Stimulated activated CD4-positive, alpha-beta T cell treated with anti-CD3 and anti-CD28 coated beads, Interleukin-4, amount 100 ng/mL, for 24 hours (primary cell): ENCODE measurements at regions not wholly inside any gene's neighbourhood (a gene's known extent, or its start where the extent isn't known, plus 50 kb on each side); places are given as distances from the start of the nearest gene placed in this dataset.
"Not testable (repeated sequence)": the region's sequence is repeated elsewhere in the genome, so short reads cannot be mapped to it uniquely, and the experiment has no call there.

Experiments used
- DNase-seq: peaks from one replicate; pipeline ENCODE4 v3.0.0-alpha.2; 2020

DNA sequence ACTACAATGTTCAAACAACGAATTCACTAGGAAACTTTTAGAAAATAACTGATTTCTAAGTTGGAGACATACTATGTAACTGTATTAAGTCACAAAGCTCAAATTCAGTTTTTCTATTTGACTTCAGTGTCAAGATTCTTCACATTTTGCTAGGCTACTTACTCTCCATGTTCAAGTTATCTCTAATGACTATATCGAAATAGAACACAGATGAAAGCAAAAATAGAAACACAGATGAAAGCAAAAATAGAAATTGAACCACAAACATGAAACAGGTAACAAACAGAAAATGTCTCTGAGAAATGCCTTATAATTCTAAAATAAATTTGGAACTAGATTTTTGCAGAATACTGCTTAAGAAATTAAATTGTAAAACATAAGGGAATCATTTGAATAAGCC lies 113.5 kb downstream of the SPDYE17 start:
- DNase-seq, result not testable (repeated sequence)

DNA sequence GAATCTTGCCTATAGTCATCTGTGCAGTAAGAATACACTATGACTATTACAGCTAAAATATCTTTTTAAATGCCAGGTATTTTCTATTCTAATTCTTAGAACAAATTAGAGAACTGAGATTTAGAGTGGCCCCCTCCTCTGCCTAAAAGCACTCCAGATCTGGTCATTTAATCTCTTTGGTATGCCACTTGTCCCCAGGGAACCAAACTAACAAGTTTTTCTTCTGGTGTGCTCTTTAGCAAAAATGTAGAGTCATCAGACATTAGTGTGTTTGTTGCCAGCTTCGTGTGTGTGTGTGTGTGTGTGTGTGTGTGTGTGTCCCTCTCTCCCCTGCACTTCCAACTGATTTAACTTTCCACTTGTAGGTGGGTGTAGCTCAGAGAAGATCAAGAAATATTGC lies 117.8 kb downstream of the SPDYE17 start:
- not testable (repeated sequence) for DNase-seq

DNA sequence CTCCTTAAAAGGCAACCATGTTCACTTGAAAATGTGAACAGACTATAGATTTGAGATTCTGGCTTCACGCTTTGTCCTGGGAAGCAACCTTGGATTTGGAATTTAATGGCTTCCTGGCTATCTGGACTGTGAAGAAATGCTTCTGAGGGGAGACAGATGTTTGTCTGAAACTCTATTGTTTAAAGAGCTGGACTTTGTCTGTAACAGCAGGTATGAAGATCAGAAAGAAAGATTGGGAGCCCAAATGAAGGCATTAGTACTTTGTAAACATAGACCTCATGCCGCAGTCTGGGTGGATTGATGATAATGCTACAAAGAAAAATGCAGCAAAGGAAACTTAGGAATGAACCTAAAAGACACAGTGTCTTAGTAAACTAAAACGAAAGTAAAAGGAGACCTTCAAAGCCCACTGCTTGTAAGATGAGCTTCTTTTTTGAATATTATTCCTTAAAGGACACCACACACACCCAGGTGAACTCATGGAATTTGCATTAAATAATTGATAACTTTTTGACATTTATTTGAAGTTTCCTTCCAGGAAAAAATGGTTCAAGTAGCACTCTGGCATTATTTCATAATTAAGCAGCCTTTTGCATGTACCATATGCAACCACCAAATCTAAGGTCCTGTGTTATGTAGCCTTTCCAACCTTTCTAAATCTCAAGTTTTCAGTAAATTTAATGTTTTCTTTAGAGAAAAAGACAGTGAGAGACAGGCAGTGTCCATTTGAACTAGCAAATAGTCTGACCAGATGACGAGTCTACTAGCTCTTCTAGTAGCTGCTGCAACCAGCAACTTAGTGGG lies 119.9 kb downstream of the SPDYE17 start:
- not testable (repeated sequence) for DNase-seq

DNA sequence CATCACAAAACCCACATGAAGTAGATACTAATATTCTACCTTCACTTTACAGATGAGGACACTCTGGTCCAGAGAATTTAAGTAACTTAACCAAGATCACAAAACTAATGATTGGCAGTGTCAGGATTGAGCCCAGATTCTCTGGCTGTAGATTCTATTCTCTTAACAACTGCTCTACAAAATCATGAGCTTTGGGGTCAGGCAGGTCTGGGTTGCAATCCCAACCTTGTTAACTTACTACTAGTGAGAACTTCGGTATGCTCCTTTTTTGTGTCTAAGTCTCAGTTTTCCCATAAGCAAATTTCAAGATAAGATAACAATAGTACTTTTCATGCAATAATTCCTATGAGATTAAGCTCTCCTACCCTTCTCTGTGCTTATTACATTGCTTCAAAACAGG lies 127.5 kb downstream of the SPDYE17 start:
- DNase-seq, result not testable (repeated sequence)

DNA sequence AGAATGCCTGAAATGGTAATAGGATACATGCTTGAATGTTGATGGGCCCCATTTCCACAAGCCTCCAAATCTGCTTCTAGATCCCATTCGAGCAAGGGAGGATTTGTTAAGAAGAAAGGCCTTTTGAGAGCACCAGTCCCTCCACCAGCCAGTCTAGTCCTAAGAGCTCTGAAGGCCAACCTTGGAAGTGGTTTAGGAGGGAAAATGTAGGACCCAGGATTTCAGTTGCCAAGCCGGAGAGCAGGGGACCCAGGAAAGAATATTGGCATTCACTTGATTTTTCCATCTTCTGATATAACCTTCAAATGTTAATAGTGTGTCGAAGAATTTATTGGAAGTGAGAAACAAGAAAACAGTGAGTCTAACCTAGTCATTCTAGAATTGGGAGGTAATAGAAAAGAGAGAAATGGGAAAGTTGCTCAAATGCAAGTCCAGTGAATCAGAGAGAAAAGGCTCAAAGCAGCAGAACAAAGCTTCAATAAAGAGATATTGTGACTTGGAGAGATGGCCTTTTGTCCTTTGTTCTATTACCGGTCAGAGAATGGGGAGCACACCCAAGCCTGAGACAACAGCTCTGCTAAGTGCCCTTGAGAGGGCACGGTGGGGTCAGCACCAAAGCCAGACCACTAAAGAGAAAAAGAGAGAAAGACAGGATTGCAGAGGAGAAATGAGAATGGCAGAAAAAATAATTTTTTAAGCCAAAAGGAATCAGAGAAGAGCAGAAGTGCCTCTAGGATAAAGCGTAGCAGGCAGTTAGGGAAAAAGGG lies 130.0 kb downstream of the SPDYE17 start:
- not testable (repeated sequence) for DNase-seq

DNA sequence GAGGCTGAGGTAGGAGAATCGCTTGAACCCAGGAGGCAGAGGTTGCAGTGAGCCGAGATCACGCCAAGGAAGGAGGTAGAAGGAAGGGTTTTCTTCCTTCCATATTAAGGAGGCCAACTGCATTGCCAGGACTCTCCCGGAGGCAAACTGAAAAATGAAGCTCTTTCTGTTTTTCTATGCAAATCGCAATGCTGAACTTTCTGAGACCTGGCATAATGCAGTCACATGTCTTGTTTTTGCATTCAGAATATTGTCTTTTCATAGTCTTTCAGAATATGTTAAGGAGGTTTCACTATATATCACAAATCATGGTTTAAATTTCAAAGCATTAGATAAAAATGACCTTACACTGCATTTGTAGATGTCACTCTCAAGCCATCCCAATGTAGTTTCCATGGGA lies 133.4 kb downstream of the SPDYE17 start:
- DNase-seq, result not testable (repeated sequence)

DNA sequence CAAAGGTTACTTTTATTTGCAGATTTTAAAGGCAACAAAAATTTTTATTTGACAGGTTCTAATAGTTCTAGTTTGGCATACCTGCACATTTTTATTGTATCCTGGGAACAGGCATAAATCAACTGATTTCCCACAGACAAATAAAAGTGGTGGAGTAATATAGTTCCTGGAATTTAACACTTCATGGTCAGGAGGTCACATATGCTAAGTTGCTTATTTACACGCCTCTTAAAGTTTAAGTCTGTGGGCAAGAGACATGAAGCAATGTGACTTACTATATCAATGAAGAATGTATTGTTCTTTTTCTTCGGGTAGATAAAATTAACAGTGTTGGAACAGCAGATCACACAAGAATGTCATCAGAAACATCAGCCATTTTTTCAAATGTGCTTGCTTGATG lies 135.2 kb downstream of the SPDYE17 start:
- not testable (repeated sequence) for DNase-seq

DNA sequence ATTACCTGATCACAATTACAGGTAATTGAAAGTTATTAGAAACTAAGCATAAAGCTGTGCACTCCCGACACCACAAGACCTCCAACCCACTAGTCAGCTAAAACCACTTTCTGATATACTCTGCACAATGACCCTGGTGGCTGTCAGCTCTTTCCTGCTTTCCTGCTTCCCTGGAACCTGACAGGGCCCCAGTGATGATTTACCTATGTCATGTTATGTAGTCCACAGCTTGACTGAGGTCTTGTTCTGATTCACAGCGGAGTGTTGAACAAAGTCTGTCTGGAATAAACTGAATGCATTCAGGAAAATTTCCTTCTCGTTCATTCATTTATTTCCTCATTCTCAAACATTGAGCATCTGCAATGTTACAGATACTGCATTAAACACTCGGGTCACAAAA lies 136.5 kb downstream of the SPDYE17 start:
- not testable (repeated sequence) for DNase-seq

DNA sequence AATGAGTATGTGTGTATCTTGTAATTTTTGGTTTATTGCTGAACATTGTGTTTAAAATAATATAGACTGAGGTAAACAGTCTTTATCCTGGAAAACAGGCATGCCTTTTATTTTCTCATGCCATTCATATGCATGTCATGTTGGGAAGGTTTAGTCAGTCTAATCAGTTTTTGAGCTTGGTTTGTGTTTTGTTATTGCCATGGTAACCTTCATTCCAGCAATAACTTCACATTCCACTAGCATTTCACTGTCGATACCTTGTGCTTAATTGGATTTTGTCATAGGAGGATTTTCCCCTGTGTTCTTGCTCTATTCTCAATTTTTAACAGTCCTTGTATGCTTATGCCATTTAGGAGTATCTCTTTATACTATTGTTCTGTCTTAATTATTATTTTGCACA lies 140.4 kb downstream of the SPDYE17 start:
- DNase-seq, result not testable (repeated sequence)

DNA sequence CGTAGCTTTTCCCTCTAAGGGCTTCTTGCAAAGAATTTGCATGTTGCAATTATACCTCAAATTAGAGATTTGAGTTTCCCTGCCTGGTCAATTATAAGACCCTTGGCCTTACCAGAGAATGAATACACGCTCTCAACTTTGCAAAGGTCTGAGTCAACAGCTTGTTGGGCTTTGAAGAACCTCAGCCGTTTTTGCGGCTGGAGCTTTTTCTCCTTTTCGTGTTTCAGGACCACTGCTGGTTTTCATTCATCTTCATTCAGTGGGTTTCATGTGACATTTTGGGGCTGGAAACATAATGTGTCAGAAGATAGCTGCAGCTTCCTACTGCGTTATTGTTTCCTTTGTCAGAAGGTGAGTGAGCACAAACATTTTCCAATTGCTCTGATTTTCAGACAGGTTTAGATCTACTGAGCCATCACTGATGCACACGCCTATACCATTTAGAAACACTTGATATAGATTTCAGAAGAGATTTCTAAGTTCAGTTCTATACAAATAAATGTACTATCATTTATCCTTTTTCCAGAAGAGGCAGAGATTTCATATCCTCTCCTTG lies 152.3 kb downstream of the SPDYE17 start:
- not testable (repeated sequence) for DNase-seq

DNA sequence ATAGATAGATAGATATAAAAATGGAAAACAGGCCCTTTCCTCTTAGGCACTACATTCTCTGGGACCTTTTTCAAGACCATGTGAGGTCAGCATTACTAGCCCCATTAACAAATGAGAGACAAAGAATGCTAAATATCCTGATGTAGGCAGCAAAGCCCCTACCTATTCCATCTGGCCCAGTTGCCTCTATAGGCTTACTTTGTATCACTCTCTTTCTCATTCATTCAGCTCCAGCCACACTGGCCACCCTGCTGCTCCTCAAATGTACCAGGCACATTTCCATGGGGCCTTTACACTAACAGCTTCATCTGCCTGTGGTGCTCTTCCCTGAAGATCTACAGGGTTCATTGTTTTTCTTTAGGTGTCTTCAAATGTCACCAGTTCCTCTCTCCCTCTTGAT lies 156.4 kb downstream of the SPDYE17 start:
- not testable (repeated sequence) for DNase-seq

DNA sequence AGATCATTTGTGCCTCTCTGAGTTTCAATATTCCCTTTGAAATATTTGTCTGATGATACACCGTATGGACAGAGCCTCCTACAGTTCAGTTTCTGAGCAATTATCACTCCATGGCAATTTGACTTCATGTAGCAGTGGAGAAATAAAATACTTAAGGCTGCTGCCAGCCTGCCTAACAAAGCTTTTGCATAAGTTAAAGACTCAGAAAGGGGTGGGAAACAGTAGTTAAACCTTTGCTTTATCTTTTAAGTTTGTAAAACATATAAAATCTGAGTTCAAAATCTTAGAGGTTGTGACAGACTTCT lies 161.7 kb downstream of the SPDYE17 start:
- DNase-seq, result not testable (repeated sequence)

DNA sequence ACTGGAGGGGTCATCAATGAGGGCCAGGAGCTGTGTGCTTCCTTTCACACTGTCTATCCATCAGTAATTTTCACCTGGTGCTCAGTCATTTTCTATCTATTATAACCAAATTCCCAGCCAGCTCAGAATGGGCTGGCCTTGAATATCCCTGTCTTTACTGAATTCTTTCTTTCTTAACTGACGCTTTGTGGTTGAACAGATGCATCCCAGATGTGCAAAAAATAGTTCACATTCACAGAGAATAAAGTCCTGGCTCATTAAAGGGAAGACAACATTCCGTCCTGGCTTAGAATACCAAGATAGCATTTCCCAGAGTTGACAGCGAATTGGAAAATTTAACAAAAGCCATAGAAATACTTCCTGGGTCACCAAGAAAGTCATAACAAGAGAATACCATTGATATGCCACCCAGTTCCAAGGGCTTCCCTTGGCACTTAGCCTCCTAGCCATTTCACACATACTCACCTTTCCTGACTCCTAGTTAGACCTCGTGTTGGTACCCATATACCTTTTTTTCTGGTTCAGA lies 164.7 kb downstream of the SPDYE17 start:
- not testable (repeated sequence) for DNase-seq

DNA sequence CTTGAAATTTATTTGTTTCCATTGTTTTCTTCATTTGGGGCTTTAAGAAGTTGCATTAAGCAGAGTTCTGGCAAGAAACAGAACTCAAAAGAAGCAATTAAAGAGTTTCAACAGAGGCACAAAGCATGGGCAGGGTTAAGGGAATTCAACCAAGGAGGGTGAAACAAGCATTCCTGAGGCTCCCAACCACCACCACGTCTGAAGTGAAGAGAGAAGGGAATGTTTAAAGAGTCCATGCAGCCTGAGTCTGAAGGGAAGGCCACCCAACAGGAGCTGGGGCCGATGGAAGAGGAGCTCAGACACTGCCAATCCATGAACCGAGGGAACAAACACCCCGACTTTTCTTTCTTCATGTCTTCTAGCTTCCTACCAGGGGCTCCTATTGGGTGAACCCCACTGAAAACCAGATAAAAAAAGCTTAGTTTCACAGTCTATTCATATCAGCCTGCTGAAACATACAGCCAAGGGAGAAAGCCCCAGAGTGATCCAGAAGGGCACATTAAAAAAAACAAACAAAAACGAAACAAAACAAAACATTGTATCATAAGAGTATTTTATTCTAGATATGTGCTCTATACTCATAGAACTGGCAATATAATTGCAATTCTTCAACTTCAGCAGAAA lies 168.9 kb downstream of the SPDYE17 start:
- not testable (repeated sequence) for DNase-seq

DNA sequence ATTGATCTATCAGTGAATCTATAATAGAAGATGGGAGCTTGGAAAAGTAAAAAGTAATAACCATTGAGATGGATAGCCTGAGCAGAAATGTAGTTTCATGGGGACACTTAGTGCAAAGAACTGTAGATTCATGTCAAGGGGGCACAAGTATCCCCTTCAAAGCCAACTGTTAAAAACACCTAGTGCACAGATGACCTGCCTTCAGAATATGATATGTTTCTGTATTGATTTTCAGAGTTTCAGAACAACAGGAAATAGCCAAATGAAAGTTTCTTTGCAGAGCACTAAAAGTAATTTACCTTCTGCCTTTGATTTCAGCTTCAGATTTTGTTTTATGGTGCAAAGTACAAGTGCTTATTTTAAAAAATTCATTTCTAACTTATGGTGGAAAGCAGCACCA lies 169.9 kb downstream of the SPDYE17 start:
- DNase-seq, result not testable (repeated sequence)

DNA sequence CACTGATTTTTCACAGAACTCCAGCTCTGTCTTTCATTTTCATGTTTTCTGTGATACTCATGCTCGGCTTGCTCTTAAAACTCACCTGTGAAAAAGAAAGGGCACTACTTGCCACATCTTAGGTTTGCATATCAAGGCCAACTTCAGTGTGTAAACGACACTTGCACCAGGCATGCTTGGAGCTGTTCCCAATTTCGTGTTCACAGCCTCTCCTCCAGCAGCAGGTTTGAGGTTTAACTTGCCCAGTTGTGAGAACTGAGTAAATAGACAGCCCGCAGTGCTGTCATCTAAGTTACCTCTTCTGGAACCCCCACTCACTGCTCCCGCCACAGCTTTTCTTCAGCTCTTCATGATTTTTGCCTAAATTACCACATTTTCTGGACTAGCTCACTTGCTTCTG lies 172.2 kb downstream of the SPDYE17 start:
- not testable (repeated sequence) for DNase-seq

DNA sequence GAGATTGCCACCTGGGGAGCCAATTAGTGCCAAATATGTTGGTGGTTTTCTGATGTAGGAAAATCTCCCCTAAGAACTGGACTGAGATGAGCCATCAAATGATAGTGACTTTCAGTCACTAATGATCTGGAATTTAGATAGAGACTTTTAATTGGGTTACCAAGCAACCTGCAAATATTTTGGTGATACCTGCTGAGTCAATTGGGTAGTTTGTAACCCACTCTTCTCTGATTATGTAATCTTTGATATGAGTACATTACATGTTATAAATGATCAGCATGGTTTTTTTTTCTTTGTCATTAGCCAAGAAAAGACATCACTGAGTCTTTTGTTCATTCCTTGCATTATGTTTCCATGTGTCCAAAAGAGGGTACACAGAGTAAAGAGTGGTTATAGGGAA lies 177.5 kb downstream of the SPDYE17 start:
- not testable (repeated sequence) for DNase-seq

DNA sequence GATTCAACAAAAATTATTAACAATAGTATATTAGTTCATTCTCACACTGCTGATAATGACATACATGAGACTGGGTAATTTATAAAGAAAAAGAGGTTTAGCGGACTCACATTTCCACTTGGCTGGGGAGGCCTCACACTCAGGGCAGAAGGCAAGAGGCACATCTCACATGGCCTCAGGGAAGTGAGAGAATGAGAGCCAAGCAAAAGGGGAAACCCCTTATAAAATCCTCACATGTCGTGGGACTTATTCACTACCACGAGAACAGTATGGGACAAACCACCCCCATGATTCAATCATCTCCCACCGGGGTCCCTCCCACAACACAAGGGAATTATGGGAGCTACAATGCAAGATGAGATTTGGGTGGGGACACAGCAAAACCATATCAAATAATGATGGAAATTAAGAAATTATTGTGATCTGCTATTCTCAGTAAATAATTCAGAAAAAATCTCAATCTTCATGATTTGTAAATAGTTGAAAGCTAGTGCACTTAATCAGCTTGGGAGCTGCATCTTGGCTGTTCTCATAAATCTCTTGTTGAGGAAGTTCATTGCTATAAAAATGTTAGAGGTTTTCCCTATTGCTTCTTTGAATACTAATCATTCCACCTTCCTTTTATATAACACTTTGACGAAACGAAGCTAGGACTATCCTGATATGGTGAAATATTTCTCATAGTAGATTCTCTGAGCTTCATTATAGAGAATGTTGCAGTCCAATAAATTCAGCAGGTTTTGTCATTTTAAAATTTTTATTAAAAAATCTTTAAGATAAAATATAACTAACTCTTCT lies 179.2 kb downstream of the SPDYE17 start:
- DNase-seq, result not testable (repeated sequence)

DNA sequence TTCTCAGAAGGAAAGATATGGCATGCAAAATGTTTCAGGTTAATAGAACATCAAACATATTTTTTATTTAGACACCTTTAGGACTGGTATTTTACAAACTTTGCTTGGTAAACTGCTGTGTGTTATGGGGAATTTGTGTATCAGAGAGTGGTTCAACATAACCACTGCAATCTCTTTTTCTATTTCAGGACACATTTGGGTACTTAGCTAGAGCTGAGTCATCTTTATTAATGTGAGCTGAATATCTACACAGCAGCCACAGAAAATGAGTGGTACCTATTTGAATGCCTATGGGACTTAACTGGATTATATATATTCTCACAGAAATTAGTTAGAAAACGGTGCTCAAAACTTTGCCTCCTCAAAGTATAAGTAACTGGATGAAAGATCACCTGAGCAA lies 179.8 kb downstream of the SPDYE17 start:
- DNase-seq, result not testable (repeated sequence)

DNA sequence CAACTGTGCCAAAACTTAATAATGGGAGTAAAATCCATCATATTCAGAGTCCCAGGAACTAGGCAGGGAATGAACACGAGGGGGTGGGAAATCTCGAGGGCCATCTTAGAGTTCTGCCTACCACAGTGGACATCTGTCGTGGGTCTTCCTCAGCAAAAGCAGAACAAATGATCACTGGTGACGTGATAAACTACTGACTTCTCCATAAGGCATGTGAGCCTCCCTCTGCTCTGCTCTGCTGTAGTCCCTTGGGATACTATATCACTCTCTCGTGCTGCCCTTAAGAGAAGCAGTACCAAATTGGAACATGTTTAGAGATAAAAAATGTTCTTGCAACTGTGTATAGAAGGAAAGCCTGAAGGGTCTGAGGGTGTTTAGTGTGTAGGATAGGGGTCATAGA lies 180.5 kb downstream of the SPDYE17 start:
- not testable (repeated sequence) for DNase-seq

DNA sequence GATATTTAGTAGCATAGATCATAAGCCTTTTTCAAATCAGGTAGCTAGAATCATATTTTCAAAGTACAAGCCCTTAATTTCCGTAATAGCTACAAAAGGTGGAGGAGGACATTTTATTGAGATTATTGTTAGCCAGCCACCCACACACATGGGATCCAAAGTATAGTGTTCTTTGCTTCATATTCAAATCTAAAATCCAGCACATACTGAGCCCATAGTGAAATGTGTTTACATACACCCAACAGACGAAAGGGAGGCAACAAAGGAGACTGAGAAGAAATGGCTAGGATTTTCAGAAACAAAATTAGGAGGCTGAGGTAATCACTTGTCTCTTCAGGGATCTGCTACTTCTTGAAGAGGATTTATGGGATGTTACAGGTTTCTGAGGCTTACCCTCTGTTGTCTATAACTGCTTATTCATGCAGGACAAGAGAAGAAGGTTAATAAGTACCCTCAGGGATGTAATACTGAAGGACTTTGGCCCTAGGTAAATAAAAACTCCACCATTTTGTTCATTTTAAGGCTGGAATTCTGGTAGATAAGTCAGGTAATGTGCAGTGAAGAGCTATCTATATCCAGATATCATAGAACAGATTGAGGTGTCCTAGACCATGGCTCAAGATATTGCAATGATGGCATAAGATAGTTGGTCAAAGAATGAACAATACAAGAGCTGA lies 182.1 kb downstream of the SPDYE17 start:
- DNase-seq, result not testable (repeated sequence)

DNA sequence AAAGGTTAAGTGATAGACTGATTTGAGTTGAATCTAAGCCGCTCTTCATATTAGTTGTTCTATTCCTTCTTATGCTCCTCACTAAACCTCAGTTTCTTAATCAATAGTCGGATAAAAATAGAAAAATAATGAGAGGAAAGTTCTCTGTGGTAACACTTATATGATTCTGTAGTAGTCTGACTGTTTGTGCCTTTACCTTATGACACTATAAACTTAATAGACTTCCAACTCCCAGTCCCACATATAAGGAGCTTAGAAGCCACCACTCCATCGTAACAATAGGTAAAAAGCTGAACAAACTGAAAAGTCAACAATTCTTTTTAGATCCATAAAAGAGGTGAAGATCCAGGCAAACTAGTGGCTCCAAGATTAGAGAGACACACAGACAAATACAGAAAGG lies 192.3 kb downstream of the SPDYE17 start:
- not testable (repeated sequence) for DNase-seq
